Endodermal cell (in vitro differentiated cells): ENCODE measurements at regions not wholly inside any gene's neighbourhood (a gene's known extent, or its start where the extent isn't known, plus 50 kb on each side); places are given as distances from the start of the nearest gene placed in this dataset.

Experiments used
- DNase-seq: peaks from one replicate; pipeline ENCODE4 v3.0.0-alpha.2; 2017
- H3K27ac ChIP-seq: 2 replicates; pipeline ENCODE4 v1.5.1; 2013; ENCODE audit warnings: mild to moderate bottlenecking, low read depth, low read length, moderate library complexity
- H3K27me3 ChIP-seq: 2 replicates; pipeline ENCODE4 v1.6.1; 2013; ENCODE audit warnings: mild to moderate bottlenecking, low read length, moderate library complexity; ENCODE audit not compliant: insufficient read depth, control insufficient read depth, poor library complexity, severe bottlenecking
- H3K36me3 ChIP-seq: 2 replicates; pipeline ENCODE4 v1.7.0; 2013; ENCODE audit warnings: mild to moderate bottlenecking, low read length, moderate library complexity; ENCODE audit not compliant: control insufficient read depth, insufficient read depth
- H3K4me1 ChIP-seq: one replicate; pipeline ENCODE4 v1.7.0; 2013; ENCODE audit warnings: low read length; ENCODE audit not compliant: control insufficient read depth, insufficient read depth
- H3K4me3 ChIP-seq: 2 replicates; pipeline ENCODE4 v1.5.1; 2013; ENCODE audit warnings: mild to moderate bottlenecking, low read length, moderate library complexity
- H3K9ac ChIP-seq: 2 replicates; pipeline ENCODE4 v1.6.1; 2013; ENCODE audit warnings: mild to moderate bottlenecking, low read length, moderate library complexity; ENCODE audit not compliant: poor library complexity, severe bottlenecking; ENCODE audit errors: extremely low read depth
- H3K9me3 ChIP-seq: 2 replicates; pipeline ENCODE4 v1.6.1; 2013; ENCODE audit warnings: mild to moderate bottlenecking, low read length, moderate library complexity; ENCODE audit not compliant: control insufficient read depth
- H3K27ac Mint-ChIP-seq: 2 replicates; pipeline ENCODE4 v1.8.0; 2020; ENCODE audit warnings: mixed read lengths
- H3K27me3 Mint-ChIP-seq: 2 replicates; pipeline ENCODE4 v1.8.0; 2021; ENCODE audit warnings: mild to moderate bottlenecking, mixed read lengths; ENCODE audit not compliant: insufficient read depth
- H3K36me3 Mint-ChIP-seq: 2 replicates; pipeline ENCODE4 v1.8.0; 2020; ENCODE audit warnings: low read depth, mixed read lengths
- H3K4me1 Mint-ChIP-seq: 2 replicates; pipeline ENCODE4 v1.8.0; 2020; ENCODE audit warnings: mixed read lengths
- H3K4me3 Mint-ChIP-seq: 2 replicates; pipeline ENCODE4 v1.8.0; 2020; ENCODE audit warnings: mild to moderate bottlenecking, moderate library complexity, mixed read lengths
- H3K9me3 Mint-ChIP-seq: 2 replicates; pipeline ENCODE4 v1.8.0; 2020; ENCODE audit warnings: mild to moderate bottlenecking, mixed read lengths
- WGBS, 2 experiments: methylation state at CpG; one replicate each; pipeline versions ENCODE4 v1.1.5 to v1.1.7; 2013; ENCODE audit warnings: missing lambda C conversion rate in 2 of 2, mixed read lengths in 1 of 2; ENCODE audit not compliant: insufficient coverage in 1 of 2, insufficient read length in 1 of 2; 5-methylcytosine and 5-hydroxymethylcytosine counted together
- TF ChIP-seq, protein P1 (sequence below): fragments of 200-600 bp; sonication (generic); conservative IDR thresholded peaks from 2 replicates; pipeline ENCODE4 v1.5.0; 2021; ENCODE audit warnings: antibody characterized with exemption, mild to moderate bottlenecking

DNA sequence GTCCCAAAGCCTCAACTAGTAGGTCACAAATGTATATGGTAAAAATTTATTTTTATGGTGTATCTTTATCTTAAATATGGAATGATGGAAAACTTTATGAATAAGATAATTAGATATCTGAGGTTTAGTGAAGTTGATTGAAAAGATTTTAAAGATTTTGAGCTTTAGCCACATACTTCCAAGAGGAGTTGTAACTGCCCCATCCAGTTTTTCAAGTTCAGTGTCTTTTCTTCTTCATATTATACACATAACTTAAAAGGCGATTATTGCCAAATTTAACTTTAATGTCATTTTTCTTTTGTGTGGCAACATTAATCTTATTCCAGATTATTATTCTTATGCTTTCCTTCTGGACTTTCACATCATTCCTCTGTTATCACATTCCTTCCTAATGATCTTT is 266.4 kb downstream of the TINAG start:
- no peaks in the 10 kb centered on the region for H3K36me3 Mint-ChIP-seq
- TF ChIP-seq, protein P1, sequence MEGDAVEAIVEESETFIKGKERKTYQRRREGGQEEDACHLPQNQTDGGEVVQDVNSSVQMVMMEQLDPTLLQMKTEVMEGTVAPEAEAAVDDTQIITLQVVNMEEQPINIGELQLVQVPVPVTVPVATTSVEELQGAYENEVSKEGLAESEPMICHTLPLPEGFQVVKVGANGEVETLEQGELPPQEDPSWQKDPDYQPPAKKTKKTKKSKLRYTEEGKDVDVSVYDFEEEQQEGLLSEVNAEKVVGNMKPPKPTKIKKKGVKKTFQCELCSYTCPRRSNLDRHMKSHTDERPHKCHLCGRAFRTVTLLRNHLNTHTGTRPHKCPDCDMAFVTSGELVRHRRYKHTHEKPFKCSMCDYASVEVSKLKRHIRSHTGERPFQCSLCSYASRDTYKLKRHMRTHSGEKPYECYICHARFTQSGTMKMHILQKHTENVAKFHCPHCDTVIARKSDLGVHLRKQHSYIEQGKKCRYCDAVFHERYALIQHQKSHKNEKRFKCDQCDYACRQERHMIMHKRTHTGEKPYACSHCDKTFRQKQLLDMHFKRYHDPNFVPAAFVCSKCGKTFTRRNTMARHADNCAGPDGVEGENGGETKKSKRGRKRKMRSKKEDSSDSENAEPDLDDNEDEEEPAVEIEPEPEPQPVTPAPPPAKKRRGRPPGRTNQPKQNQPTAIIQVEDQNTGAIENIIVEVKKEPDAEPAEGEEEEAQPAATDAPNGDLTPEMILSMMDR: no peak
- Histone ChIP-seq H3K4me3 (no peak overlapping the region), H3K9ac (no peak overlapping the region), H3K4me1 (peaks cover 9% of the 10 kb centered on the region), H3K27me3 (no peaks in the 10 kb centered on the region), H3K9me3 (peaks cover 13% of the 10 kb centered on the region), H3K27ac (no peak overlapping the region), H3K36me3 (no peaks in the 10 kb centered on the region)
- no peak overlapping the region for H3K27ac Mint-ChIP-seq
- H3K27me3 Mint-ChIP-seq: no peaks in the 10 kb centered on the region
- H3K9me3 Mint-ChIP-seq: peaks cover 8% of the 10 kb centered on the region
- H3K4me3 Mint-ChIP-seq: no peak overlapping the region
- DNase-seq: no peak
- peaks cover 12% of the 10 kb centered on the region for H3K4me1 Mint-ChIP-seq
- 0% methylated on average over 1 of the region's 1 CpG for WGBS, 2 experiments

DNA sequence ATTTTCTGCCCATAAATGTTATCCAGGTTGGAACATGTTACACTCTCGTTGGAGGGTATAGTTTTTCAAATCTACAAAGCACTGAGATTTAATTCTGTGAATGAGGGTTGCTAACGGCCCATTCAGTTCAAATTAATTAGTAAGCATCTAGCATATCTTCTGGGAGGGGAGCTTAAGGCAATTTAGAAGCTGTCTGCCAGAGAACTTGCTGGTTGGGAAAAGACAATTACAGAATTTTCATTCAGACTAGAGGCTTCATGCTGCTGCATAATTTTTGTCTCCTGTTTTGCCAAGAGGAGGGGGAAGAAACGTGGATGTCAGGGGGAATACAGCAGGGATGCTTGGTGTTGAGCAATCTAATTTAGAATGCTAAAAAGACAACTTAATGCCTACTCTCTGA is 268.3 kb upstream of the FAM83B start:
- H3K4me1 Mint-ChIP-seq: peaks cover 12% of the 10 kb centered on the region
- WGBS, 2 experiments: 86 to 92% methylated on average over 1 to 3 of the region's 3 CpGs
- no peaks in the 10 kb centered on the region for H3K27me3 Mint-ChIP-seq
- Histone ChIP-seq H3K4me1 (peaks cover 9% of the 10 kb centered on the region), H3K36me3 (no peaks in the 10 kb centered on the region), H3K4me3 (no peak overlapping the region), H3K27ac (peak overlapping the region; percentile 4), H3K9ac (no peak overlapping the region), H3K27me3 (no peaks in the 10 kb centered on the region), H3K9me3 (peaks cover 20% of the 10 kb centered on the region)
- no peaks in the 10 kb centered on the region for H3K36me3 Mint-ChIP-seq
- no peak overlapping the region for H3K4me3 Mint-ChIP-seq
- peaks cover 5% of the 10 kb centered on the region for H3K9me3 Mint-ChIP-seq
- TF ChIP-seq, protein P1: no peak
- DNase-seq: no peak
- H3K27ac Mint-ChIP-seq: peak overlapping the region; percentile 74

DNA sequence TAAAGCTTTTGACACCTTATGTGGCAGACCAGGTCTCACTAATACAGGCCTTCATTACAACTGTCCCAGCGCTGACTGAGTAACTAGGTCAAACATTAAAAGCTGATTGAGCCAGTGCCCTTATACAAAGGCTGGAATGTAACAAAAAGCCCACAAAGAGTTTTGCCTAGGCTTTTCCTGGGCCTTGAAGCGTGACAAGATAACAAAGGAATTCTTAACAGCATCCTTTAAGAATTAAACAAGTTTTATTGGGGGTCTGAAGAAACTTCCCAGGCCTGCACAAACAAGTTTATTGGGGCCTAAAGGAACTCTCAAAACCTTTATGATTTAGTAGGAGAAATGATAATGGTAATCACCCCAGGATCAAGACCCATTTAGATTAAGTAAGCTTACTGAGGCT is 267.6 kb upstream of the FAM83B start:
- Mint-ChIP-seq H3K27ac (no peak overlapping the region), H3K4me3 (no peak overlapping the region), H3K4me1 (peaks cover 12% of the 10 kb centered on the region), H3K36me3 (no peaks in the 10 kb centered on the region), H3K9me3 (peaks cover 4% of the 10 kb centered on the region), H3K27me3 (no peaks in the 10 kb centered on the region)
- no peaks in the 10 kb centered on the region for H3K36me3 ChIP-seq
- H3K27ac ChIP-seq: peak overlapping the region; percentile 42
- 53 to 58% methylated on average over 2 of the region's 2 CpGs for WGBS, 2 experiments
- H3K4me3 ChIP-seq: peak overlapping the region; percentile 41
- peaks cover 9% of the 10 kb centered on the region for H3K4me1 ChIP-seq
- no peaks in the 10 kb centered on the region for H3K27me3 ChIP-seq
- peaks cover 20% of the 10 kb centered on the region for H3K9me3 ChIP-seq
- TF ChIP-seq, protein P1: no peak
- peak; percentile 50 for DNase-seq
- H3K9ac ChIP-seq: no peak overlapping the region
